Limb (tissue), 2 donors: ENCODE measurements at regions not wholly inside any gene's neighbourhood (a gene's known extent, or its start where the extent isn't known, plus 50 kb on each side); places are given as distances from the start of the nearest gene placed in this dataset.
A peak's percentile ranks its signal among the peaks of the same experiment; 100 is the strongest.
"Not testable (repeated sequence)": the region's sequence is repeated elsewhere in the genome, so short reads cannot be mapped to it uniquely, and the experiment has no call there.

Source experiments
- DNase-seq, 2 donors: peaks; one replicate each; pipeline ENCODE4 v3.0.0-alpha.2; 2016; ENCODE audit errors: extremely low spot score in 2 of 2

DNA sequence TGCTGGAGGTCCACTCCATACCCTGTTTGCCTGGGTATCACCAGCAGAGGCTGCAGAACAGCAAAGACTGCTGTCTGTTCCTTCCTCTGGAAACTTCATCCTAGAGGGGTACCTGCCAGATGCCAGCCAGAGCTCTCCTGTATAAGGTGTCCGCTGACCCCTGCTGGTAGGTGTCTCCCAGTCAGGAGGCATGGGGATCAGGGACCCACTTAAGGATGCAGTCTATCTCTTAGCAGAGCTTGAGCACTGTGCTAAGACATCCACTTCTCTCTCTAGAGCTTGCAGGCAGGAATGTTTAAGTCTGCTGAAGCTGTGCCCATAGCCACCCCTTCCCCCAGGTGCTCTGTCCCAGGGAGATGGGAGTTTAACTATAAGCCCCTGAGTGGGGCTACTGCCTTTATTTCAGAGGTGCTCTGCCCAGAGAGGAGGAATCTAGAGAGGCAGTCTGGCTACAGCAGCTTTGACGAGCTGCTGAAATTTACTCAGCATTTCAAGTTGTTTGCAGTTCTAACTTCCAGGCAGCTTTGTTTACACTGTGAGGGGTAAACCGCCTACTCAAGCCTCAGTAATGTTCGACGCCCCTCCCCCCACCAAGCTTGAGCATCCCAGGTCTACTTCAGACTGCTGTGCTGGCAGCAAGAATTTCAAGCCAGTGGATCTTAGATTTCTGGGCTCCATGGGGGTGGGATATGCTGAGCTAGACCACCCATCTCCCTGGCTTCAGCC is 74.5 kb upstream of the GORAB start:
- not testable (repeated sequence) for DNase-seq

GRCh38 chr1:170460001-170460400 is 72.0 kb upstream of the GORAB start:
- DNase-seq, result no peak

GRCh38 chr1:170460414-170461155 is 71.4 kb upstream of the GORAB start:
- peak in 1 of 2 donors; percentile 86 for DNase-seq

DNA sequence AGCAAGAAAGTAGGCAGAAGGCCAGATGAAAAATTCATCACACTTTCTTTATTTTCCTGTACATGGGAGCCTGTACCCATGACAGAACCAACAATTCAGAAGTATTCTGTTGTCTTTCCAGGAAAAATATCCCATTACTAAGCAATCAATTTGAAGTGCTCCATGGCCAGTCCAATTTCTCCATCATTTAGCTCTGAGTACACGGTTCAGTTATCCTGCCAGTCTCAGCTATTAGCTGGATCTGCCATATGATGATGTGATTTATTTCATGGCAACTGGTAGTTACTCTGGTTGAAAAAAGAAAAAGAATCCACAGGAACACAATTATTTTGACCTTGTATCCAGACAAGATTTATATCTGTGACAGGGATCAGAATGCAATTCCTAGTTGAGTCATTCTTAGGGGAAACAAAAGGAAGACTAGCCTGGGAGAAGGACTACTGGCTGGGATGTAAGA is 70.6 kb upstream of the GORAB start:
- DNase-seq, result peak in 1 of 2 donors; percentile 52

DNA sequence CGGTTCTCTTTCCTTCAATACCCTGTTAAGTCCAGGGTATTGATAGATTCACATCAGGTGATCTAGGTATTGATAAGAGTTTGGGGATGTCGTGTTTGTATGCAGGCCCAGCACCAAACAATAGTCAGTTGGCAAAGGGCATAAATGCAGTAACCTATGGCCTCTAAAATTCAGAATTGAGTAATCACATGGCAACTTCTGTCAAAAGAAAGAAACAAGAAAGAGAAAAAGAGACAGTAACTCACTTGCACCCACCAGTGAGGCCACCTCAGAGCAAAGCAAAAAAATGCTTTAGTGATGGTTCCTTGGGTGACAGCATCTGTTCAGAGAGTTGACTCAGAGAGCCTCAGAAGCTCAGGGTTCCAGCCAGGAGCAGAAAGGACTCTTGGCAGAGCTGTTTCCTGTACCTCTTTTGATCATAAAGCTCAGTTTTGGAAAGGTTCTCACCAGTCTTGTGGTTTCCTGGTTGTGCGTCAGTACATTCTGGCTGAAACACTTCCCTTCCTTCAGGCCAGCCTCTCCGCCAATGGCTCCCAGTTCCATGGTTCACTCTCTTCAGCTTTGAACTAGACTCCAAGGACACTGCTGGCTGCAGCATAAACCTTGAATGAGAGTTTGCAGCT is 70.1 kb upstream of the GORAB start:
- DNase-seq, result peak in 1 of 2 donors; percentile 86

DNA sequence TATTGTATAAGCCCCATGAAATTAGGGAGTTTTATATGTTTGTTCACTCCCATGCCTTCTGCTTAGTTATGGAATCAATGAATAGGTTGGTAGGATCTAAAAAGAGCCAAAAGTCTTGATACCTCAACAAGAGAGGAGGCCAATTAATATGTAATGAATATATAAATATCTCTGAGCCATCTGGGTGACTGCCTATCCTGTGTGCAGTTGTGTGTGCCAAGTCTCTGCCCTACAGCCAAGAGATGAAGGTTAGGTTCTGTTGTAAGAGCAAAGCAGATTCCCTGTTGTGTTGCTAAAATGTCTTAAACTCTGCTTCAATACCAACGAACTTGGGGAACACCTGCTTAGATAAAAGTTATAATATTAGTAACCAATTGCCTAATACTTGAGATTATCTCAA is 61.8 kb upstream of the GORAB start:
- DNase-seq, result no peak

GRCh38 chr1:170471398-170472053 is 60.4 kb upstream of the GORAB start:
- DNase-seq, result peak in 1 of 2 donors; percentile 38

- DNase-seq, result no peak
Measured at GRCh38 chr1:170481000-170481399, 51.0 kb upstream of the GORAB start.
